ENCODE measurements at regions not wholly inside any gene's neighbourhood (a gene's known extent, or its start where the extent isn't known, plus 50 kb on each side); places are given as distances from the start of the nearest gene placed in this dataset.

DNA sequence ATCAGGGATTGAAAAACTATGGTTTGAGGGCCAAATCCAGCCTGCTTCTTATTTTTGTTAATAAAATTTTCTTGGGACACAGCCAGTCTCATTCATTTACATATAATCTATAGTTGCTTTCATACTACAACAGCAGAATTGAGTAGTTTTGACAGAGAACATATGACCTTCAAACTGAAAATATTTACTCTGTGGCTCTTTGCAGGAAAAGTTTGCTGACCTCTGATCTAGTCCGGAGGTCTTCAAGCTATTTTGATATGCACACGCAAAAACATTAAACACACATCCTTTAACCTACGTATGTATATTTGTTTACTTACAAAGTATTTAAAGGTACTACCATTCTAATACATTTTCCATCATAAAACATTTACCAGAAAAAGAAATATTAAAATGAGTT is 76.5 kb upstream of the LARGE1 start:
- TF ChIP-seq EP300 (IDR thresholded peaks at IDR 0.05): no peak
- no peak for TF ChIP-seq POLR2A (IDR thresholded peaks at IDR 0.05)

All from ovary (tissue), 1 donor.